CMK (cell line): ENCODE measurements at regions not wholly inside any gene's neighbourhood (a gene's known extent, or its start where the extent isn't known, plus 50 kb on each side); places are given as distances from the start of the nearest gene placed in this dataset.
"Not testable (repeated sequence)": the region's sequence is repeated elsewhere in the genome, so short reads cannot be mapped to it uniquely, and the experiment has no call there.

Experiments
- DNase-seq: peaks from one replicate; pipeline ENCODE4 v3.0.0-alpha.2; 2010; ENCODE audit warnings: low read depth

DNA sequence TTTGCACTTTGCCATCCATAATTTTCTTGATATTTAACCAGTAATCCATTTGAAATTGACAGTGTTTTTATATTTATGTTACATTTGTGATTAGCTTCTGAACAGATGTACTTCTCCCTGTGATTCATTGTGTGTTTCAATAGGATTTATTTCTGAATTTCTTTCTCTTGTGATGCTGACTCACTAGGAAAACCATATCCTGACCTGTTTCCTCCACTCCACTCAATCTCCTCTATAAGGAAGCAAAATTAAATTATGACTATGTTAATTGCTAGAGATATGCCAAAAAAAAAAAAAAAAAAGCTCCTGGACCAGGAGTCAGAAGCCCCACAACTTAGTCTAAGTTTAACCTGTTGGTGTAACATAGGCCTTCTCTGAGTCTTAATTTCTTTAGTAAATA lies 614.6 kb upstream of the SPRY2 start:
- DNase-seq, result no peak

DNA sequence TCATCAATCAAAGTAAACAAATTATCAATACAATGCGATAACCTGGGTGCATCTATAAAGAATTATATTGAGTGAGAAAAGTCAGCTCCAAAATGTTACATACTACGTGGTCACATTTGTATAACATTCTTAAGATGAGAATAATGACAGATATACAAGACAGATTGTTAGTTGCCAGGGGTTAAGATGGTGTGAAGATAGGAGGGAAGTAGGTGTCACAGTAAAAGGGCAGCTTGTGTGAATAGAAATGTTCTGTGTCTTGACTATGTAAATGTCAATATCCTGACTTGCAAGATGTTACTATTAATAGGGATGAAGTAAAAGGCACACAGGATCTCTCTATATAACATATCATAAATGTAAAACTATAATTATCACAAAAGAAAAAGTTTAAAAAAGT lies 611.2 kb upstream of the SPRY2 start:
- DNase-seq, result no peak

DNA sequence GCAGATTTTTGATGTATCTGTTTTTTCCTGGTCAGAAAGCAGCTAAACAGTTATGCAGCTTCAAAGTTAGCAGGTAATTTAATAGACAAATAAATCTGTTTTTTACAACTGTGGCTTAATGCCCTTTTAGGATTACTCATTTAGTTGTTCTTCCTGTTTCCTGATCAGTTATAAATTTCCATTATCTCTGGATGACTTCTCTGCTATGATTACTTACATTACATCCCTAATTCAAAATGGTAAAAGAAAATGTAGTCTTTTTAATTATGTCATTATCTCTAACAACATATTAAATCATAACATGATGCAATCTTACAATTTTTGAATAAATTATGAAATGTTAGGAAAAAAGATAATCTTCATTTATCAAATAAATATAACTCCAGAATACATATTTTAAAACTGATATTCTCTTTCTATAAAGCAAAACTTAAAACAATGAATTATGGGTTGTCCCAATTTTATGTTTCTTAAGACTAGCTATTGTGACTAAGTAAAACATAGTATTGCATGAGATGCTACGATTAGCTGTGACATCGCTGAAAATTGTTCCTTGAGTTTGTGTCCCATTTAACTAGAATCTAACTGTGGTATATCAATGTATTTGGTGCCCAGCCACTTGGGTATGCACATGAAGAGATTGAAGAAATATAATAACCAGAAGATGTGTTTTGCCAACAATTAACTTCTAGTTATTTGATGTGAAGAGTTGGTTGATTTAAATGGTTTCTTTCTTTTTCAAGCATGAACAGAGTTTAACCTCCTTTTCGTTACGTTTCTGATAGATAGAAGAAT lies 605.3 kb upstream of the SPRY2 start:
- DNase-seq, result no peak

DNA sequence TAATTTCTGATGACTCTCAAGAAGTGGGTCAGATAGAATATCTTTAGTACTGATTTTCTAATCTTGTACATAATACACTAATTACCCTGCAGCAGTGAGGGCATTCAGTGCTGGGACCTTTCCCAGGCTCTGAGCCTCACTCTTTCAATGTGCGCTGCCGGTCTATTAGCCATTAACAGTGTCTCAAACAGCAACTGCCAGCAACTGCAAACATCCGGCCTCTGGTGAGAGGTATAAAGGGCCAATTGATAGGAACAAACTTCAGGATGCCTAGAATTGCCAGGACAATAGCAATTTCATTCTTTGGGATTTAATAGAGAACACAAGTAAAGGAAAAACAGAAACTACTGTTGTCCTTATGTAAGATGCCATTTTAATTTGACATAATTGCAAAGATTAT lies 604.4 kb upstream of the SPRY2 start:
- no peak for DNase-seq

DNA sequence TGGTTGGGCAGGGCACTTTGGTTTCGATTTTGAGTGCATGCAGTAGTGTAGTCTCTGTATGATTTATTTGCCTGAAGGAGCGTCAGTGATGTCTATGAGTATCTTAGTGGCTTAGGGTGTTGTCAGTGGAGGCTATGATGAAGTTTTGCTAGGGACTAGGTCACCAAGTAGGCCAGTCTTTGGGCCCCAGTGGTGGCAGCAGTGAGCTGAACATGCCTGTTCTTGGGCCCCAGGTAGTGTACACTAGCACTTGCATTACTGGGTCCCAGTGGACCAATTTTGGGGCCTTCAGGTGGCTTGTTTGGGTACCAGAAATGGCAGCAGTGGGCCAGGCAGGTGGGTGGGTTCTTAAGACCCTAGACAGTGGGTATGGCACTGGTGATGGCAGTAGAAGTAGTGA lies 598.7 kb upstream of the SPRY2 start:
- DNase-seq, result no peak

DNA sequence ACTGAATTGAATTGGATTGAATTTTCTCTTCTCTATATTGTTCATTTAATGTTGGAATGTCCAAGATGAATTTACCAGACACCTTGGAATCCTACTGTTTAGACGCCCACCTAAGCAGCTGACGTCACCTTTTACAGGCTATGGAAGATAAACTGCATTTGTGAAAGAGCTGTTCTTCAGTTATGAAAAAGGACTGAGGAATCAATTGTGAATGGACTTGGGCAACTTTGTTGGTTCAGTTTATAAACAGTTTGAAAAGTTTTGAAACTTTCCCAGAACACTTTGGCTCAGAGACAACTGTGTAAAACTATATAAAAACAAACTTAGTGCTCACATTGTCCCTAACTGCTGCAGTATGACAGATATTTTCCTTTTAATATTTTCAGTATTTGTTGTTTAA lies 590.8 kb upstream of the SPRY2 start:
- no peak for DNase-seq

DNA sequence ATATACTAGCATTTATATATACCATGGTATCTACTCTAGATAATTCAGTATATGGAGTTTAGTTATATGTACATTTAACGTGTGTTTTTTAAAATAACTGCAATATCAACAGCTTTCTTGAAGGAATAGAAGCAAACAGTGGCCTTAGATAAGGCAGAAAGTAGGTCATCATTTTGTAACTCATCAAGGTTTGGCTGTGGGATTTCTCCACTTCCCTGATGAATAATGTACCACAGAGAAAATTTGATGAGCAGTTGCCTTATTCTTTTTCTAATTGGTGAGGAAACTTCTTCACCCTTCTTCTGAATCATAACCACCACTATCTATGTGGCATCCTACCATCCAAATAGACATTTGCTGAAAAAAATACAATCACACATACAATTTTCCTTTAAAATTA lies 590.2 kb upstream of the SPRY2 start:
- DNase-seq, result no peak

DNA sequence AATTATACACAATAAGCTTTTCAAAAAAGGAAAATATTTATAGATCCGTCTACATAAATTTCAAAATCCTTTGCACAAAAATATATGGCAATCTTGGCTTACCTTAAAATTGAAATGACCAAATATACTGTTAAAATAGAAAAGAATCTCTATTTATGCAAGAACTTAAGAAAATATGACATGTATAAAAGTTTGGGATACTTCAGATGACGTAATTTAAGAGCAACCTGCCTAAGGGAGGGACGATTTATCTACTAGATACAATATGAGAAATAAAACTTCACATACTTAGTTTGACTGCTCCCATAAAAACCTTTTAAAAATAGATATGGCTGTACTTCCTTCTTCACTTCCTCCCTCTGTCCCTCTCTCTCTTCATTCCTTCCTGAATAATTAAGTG lies 587.3 kb upstream of the SPRY2 start:
- no peak for DNase-seq

DNA sequence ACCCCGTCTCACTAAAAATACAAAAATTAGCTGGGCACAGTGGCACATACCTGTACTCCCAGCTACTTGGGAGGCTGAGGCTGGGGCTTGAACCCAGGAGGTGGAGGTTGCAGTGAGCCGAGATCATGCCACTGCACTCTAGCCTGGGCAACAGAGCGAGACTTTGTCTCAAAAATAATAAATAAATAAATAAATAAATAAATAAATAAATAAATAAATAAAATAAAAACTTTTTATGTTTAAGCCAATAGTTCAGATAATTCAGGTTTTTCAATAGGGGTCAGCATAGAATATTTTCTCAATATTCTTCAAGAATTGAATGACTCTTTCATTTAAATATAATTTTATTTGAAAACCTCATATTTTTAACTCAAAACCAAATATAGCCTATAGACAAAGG lies 585.1 kb upstream of the SPRY2 start:
- DNase-seq, result not testable (repeated sequence)

DNA sequence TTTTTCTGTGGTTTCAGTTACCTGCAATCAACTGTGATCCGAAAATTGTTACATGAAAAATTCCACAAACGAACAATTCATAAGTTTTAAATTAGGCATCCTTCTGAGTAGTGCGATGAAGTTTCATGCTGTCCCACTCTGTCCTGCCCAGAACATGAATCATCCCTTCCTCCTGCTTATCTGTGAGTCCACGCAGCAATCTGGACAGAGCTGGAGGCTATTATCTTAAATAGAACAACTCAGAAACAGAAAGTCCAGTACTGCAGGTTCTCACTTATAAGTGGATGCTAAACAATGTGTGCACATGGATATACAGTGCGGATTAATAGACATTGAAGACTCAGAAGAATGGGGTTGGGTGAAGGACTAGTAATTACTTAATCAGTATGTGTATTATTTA lies 583.7 kb upstream of the SPRY2 start:
- no peak for DNase-seq

DNA sequence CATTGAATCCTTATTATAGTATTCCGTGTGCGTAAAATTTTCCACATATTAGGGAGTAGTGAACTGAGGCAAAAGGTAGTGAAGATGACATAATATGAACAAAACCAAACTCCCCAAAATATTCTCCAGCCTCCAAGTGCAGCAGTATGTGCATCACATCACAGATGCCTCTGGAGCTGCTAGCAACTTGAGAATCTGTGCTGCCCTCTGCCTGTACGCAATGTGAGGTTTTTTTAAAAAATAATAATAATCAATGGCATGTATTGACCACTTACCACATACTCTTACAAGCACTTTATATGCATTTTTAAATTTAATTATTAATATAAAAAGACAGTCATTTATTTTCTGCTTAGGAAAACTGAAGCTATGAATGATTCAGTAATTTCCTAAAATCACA lies 583.0 kb upstream of the SPRY2 start:
- no peak for DNase-seq

DNA sequence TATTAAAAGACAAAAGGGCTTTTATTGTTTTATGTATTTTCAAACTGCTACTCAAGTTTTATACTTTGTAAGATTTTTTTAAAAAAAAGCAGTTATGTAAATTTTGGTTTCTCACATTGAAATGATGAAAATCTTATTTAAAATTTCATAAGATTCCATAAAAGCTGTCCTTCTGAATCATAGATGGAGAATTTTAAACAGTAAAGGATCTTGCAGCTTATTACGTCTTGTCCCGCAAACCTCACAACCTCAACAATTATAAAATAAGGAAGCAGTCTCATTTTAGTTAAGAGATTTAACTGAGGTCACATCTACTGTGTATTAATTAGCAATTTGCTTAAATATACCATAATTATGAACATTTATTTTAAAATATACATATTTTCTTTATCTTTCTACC lies 581.0 kb upstream of the SPRY2 start:
- DNase-seq, result no peak

DNA sequence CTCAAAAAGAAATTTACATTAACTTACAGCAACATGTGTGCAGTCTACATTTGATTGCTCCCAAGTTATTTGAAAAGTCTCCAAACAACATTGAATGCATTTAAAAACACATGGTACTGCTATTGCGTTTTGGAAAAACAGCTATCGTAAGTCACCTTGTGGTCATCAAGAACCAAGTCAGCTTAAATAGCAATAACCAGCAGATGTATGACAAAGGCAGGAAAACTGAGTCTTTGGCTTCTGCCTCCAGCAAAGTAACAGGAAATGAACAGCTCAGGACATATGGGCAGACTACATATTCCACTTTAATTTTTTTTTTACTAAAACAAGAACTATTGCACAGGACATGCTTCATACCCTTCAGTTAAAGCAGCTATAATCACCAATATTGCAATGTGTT lies 580.6 kb upstream of the SPRY2 start:
- no peak for DNase-seq

DNA sequence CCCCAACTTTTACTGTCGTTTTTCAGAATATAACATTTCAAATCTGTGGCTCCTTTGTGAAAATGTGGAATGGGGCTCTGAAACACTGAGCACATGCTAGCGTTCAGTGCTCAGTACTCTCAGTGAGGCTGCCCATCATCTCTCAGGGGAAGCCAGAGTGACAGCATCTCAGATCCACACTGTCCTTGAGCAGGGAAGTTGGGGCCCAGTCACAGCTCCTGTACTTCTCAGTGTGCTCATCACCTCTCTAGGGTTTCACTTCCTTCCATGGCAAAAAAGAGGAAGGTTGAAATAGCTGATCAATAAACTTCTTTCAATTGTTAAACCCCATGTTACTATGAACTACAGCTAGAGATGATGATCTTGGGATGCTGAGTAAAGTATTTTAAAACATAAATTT lies 565.9 kb upstream of the SPRY2 start:
- DNase-seq, result no peak

DNA sequence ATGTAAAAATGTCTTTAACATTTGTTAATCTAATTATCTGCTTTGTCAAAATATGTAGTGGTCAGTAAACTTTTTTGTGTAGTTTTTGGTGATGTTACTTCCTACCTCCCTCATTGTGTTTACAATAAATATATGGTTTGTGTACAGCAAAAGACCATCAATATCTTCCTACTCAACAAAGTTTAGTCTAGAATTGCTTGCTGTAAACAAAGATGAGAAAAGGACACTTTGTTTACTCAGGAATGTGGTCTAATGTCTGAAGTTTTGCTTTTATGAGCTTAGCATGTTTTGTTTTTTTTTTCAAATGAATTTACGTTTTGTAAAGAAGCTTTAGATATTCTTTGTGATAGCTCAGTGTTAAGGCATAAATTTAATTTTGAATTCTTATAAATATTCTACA lies 563.5 kb upstream of the SPRY2 start:
- DNase-seq, result no peak

DNA sequence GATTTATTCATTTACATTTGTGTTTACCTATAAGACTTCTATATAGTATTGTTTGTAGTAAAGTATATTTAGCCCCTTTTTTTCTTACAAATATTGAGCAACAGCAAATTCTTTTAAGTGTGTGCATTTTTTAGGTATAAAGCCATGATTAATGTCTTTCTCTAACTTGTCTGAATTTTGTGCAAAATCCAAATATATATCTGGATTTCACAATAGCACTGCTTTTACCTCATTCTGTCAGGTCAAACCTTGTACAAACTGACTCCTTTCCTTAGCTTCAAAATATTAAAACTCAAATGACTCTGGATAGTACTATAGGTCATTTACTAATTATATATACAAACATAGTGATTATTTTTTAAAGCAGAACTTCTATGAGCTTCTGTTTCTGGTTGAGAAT lies 563.0 kb upstream of the SPRY2 start:
- no peak for DNase-seq

DNA sequence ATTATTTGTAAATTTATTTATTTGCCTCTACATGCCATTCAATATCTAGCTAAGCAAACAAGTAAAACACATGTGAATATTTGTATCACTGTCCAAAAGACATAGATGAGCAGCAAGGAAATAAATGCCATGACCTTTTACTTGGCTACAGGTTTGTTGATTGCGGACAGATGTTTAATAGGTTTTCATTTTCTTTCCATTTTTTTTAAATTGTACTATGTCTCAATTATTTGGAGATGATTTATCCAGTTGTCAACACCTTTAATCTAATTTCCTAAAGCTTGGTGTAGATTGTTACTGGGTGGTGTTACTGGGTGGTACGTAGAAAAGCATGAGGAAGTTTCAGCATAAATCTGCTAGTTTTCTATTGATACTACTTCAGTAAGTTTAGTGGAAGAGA lies 560.6 kb upstream of the SPRY2 start:
- no peak for DNase-seq

DNA sequence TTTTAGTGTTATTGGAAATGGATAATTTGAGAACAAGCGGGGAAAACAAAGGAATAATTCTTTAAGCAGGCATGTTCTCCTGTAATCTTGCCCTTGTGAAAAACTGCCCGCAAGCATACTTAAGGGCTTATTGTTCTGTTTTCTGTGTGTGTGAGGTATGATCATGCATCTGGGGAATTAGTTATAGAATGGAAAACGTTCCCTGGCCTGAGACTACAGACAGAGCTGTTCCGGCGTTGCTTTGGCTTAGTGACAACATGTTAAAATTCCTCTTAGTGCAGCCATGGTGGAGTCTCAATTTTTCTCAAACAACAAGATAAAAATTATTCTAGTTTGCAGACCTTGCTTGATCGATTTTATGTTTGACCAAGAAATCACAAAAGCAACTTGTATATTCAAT lies 560.2 kb upstream of the SPRY2 start:
- no peak for DNase-seq

DNA sequence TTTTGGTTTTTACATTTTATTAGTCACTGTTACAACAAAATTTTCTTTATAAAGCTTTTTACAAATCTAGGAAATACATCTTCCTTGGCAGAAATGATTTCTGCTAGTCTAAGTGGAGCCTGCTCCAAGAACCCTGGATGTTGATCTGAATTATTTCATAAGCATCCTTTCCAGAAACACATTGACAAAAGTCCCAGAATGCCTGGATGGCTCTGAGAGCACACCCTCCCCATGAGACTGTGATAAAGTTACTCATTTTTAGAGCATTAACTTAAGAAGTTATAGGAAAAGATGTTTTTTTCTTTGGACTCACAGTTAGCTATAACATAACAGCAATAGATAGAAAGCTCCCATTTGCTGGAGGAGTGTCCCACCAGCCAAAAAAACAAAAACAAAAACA lies 559.6 kb upstream of the SPRY2 start:
- DNase-seq, result no peak

DNA sequence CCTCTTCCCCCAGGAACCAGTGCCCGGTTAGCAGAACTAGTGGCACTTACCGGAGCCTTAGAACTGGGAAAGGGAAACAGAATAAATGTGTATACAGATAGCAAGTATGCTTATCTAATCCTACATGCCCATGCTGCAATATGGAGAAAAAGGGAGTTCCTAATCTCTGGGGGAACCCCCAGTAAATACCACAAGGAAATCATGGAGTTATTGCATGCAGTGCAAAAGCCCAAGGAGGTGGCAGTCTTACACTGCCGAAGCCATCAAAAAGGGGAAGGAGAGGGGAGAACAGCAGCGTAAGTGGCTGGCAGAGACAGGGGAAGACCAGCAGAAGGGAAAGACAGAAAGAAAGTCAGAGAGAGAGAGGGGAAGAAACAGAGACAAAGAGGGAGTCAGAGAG lies 556.7 kb upstream of the SPRY2 start:
- peak; percentile 15 for DNase-seq

DNA sequence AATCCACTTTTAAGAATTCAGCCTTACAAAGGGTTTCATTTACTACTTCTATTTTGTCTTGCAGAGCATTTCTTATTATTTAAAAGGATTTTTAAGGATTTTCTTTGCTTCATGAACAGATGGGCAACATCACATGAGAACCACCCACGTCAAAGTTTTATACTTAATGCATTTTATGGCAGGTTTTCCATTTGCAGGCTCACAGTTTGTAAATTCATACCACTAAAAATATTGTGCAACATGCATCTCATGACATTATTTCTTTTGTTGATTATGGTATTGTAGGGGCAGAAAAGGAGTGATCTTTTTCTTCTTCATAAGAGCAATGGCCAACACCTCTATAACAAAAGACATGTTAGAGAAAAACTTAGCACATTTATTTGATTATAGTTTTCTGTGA lies 554.0 kb upstream of the SPRY2 start:
- DNase-seq, result no peak

DNA sequence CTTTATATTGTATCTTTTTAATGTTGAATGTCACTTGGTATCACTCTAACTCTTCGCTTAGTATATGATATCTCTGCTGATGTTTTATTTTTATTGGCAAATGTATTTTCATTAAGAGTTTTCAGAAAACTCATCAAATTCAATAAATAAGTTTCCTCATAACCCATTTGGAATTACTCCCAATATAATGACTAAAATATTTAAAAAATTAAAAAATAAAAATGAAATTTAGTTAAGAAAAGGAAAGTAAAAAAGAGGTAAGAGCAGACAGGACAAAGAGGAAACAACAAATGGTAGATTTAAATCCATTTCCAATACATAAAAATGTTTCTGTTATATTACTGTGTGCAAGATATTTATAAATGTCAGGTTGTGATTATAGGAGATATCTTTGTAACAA lies 548.9 kb upstream of the SPRY2 start:
- no peak for DNase-seq

DNA sequence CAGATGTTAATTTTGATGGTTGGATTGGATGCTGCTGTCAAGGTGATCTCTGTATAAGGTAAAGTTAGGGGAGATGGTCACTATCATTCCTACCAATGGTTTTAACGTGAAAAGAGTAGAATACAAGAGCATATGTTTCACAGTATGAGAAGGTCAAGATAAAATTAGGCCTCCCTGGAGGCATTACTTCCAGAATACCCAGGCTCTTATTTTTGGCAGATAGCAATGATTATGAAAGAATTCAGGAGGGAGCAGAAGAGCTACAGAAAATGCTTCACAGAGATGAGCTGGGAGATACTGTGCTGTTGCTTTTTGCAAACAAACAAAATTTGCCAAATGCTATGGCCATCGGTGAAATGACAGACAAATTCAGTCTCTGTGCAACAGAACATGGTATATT lies 547.5 kb upstream of the SPRY2 start:
- no peak for DNase-seq

DNA sequence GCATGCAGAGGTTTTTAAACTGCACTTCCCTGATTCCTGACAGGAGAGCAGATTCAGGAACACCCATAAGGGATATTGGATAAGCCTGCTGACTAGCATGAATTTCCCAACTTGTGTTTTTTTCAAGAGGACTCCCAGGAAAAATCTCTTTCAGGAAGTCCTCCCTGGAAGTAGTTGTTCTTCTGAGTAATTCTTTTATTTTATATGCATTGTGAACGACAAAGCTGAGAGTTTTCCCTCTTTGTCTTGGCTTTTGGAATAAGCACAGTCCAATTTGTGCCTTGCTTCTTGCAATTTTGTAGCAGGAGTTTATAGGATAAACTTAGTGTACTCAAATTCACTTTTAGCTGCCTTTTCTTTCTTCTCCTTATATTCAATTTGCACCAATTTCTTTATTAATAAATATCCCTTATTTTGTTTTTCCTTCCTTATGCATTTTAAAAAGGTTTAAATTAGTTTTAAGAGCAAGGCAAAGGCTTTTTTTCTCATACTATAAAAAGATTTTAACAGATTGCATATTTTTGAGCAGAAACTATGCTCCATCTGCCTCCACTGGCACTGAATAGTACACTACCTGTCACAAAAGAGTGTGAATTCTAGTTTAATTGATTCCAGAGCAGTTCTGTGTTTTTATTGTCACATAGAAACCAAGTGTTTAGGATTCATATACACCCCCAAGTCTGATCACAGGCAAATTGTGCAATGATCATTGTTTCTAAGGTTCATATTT lies 543.3 kb upstream of the SPRY2 start:
- DNase-seq, result no peak
